Right atrium auricular region (tissue), 2 donors: ENCODE measurements at regions not wholly inside any gene's neighbourhood (a gene's known extent, or its start where the extent isn't known, plus 50 kb on each side); places are given as distances from the start of the nearest gene placed in this dataset.
"Not testable (repeated sequence)": the region's sequence is repeated elsewhere in the genome, so short reads cannot be mapped to it uniquely, and the experiment has no call there.

ENCODE experiments used
- DNase-seq: peaks from one replicate; pipeline ENCODE4 v3.0.0-alpha.2; 2019; ENCODE audit warnings: low spot score
- H3K27ac ChIP-seq, 2 donors: fragments of 200-600 bp; sonication (generic); 1 replicate in 1 of 2; 2 replicates in 1 of 2; pipeline ENCODE4 v1.5.1; 2016 to 2019
- H3K27me3 ChIP-seq, 2 donors: fragments of 200-600 bp; sonication (generic); one replicate each; pipeline versions ENCODE4 v1.5.1 to v1.6.0; 2017 to 2019
- H3K36me3 ChIP-seq: fragments of 200-600 bp; sonication (generic); one replicate; pipeline ENCODE4 v1.5.1; 2016
- H3K4me1 ChIP-seq, 2 donors: fragments of 200-600 bp; sonication (generic); one replicate each; pipeline versions ENCODE4 v1.5.1 to v1.6.0; 2017 to 2019
- H3K4me3 ChIP-seq, 2 donors: fragments of 200-600 bp; sonication (generic); 1 replicate in 1 of 2; 2 replicates in 1 of 2; pipeline ENCODE4 v1.5.1; 2017 to 2019; ENCODE audit warnings: mild to moderate bottlenecking in 1 of 2, moderate library complexity in 1 of 2
- H3K9me3 ChIP-seq, 2 donors: fragments of 200-600 bp; sonication (generic); one replicate each; pipeline ENCODE4 v1.5.1; 2019
- CTCF ChIP-seq, 2 donors: fragments of 200-600 bp; sonication (generic); IDR thresholded peaks; one replicate each; pipeline ENCODE4 v1.5.1; 2019; ENCODE audit warnings: antibody characterized with exemption in 2 of 2

GRCh38 chr16:26863931-26864330, 202.8 kb upstream of the C16orf82 start:
- DNase-seq, result no peak
- Histone ChIP-seq H3K4me3 (no peak overlapping the region), H3K4me1 (no peaks in the 10 kb centered on the region), H3K9me3 (no peaks in the 10 kb centered on the region), H3K27ac (no peak overlapping the region), H3K27me3 (no peaks in the 10 kb centered on the region), H3K36me3 (no peaks in the 10 kb centered on the region)
- TF ChIP-seq CTCF (IDR thresholded peaks at IDR 0.05), result no peak

DNA sequence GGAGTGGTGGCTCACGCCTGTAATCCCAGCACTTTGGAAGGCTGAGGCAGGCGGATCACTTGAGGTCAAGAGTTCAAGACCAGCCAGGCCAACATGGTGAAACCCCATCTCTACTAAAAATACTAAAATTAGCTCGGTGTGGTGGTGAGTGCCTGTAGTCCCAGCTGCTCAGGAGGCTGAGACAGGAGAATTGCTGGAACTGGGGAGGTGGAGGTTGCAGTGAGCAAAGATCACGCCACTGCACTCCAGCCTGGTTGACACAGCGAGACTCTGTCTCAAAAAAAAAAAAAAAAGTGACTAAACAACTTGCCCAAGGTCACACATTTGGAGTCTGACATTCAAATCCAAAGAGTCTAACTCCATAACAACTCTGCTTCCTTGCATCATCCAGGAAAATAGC, 192.4 kb upstream of the C16orf82 start:
- H3K27ac ChIP-seq, H3K36me3 ChIP-seq, H3K9me3 ChIP-seq, H3K4me3 ChIP-seq, DNase-seq, H3K4me1 ChIP-seq, H3K27me3 ChIP-seq: not testable (repeated sequence)

GRCh38 chr16:26877421-26877820, 189.3 kb upstream of the C16orf82 start:
- peaks cover 0 to 2% of the 10 kb centered on the region in 2 donors for H3K9me3 ChIP-seq
- H3K4me1 ChIP-seq, result no peaks in the 10 kb centered on the region
- H3K27ac ChIP-seq, result no peak overlapping the region
- no peaks in the 10 kb centered on the region for H3K36me3 ChIP-seq
- no peak for TF ChIP-seq CTCF (IDR thresholded peaks at IDR 0.05)
- H3K27me3 ChIP-seq, result no peaks in the 10 kb centered on the region
- no peak for DNase-seq
- no peak overlapping the region for H3K4me3 ChIP-seq

- Histone ChIP-seq H3K27me3 (no peaks in the 10 kb centered on the region), H3K27ac (no peak overlapping the region), H3K4me3 (no peak overlapping the region), H3K9me3 (peaks cover 0 to 4% of the 10 kb centered on the region in 2 donors), H3K4me1 (no peaks in the 10 kb centered on the region), H3K36me3 (no peaks in the 10 kb centered on the region)
- no peak for DNase-seq
- no peak for TF ChIP-seq CTCF (IDR thresholded peaks at IDR 0.05)
These were observed 181.1 kb upstream of the C16orf82 start for GRCh38 chr16:26885674-26886073.

DNA sequence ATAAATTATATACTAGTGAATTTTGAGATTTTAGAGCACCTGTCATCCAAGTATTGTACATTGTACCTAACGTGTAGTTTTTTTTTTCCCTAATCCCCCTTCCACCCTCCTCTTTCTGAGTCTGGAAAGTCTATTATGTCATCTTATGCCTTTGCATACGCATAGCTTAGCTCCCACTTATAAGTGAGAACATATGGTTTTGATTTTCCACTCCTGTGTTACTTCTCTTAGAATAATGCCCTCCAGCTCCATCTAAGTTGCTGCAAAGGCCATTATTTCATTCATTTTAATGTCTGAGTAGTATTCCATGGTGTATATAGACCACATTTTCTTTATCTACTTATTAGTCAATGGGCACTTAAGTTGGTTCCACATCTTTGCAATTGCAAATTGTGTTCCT, 177.0 kb upstream of the C16orf82 start:
- Histone ChIP-seq H3K4me1 (no peaks in the 10 kb centered on the region), H3K27ac (no peak overlapping the region), H3K9me3 (peaks cover 0 to 4% of the 10 kb centered on the region in 2 donors), H3K4me3 (no peak overlapping the region), H3K27me3 (no peaks in the 10 kb centered on the region), H3K36me3 (no peaks in the 10 kb centered on the region)
- no peak for DNase-seq
- no peak for TF ChIP-seq CTCF (IDR thresholded peaks at IDR 0.05)

DNA sequence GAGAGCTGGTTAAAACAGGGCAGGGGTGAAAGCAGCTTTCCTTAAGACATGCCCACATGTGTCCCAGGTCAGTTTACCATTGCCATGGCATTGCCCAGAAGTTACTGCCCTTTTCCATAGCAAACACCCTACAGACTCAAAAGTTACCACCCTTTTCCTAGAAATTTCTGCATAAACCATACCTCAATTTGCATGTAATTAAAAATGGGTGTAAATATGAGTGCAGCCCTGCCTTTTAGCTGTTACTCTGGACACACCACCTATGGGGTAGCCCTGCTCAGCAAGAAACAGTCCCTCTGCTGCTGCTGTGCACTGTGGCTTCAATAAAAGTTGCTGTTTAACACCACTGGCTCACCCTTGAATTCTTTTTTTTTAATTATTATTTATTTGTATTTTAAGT, 168.5 kb upstream of the C16orf82 start:
- no peak for TF ChIP-seq CTCF (IDR thresholded peaks at IDR 0.05)
- Histone ChIP-seq H3K27me3 (no peaks in the 10 kb centered on the region), H3K36me3 (no peaks in the 10 kb centered on the region), H3K9me3 (no peaks in the 10 kb centered on the region), H3K27ac (no peak overlapping the region), H3K4me3 (no peak overlapping the region), H3K4me1 (no peaks in the 10 kb centered on the region)
- DNase-seq, result no peak
